MCF 10A (cell line): ENCODE measurements at regions not wholly inside any gene's neighbourhood (a gene's known extent, or its start where the extent isn't known, plus 50 kb on each side); places are given as distances from the start of the nearest gene placed in this dataset.

Experiments
- BruUV-seq: library from RNA; stranded (reverse); fragments of 400-500 nt; replicated peaks from 2 replicates; lab custom pipeline; 2021; lab: Mats Ljungman, UMichigan
- CTCF ChIA-PET: fragments of 300-600 bp; sonication (Branson Sonifier 250); formaldehyde crosslinking; extraction: SDS; loops from one replicate; lab custom pipeline; 2021; ENCODE audit warnings: antibody characterized with exemption, inconsistent platforms; lab: Yijun Ruan, JAX
- POLR2A ChIA-PET: fragments of 300-600, 350-650 bp; sonication (Branson Sonifier 250); formaldehyde crosslinking; extraction: SDS; loops from one replicate; lab custom pipeline; 2020; ENCODE audit warnings: antibody characterized with exemption, inconsistent platforms; lab: Yijun Ruan, JAX
- DNase-seq: peaks from one replicate; pipeline ENCODE4 v3.0.0-alpha.2; 2018; ENCODE audit not compliant: unreplicated experiment
- H3K27ac Mint-ChIP-seq: one replicate; pipeline ENCODE4 v1.8.0; 2022; ENCODE audit warnings: mild to moderate bottlenecking, low read depth, mixed read lengths; ENCODE audit not compliant: unreplicated experiment
- H3K27me3 Mint-ChIP-seq: one replicate; pipeline ENCODE4 v1.8.0; 2022; ENCODE audit warnings: mixed read lengths; ENCODE audit not compliant: insufficient read depth, unreplicated experiment
- H3K36me3 Mint-ChIP-seq: one replicate; pipeline ENCODE4 v1.8.0; 2022; ENCODE audit warnings: mild to moderate bottlenecking, moderate library complexity, mixed read lengths; ENCODE audit not compliant: insufficient read depth, unreplicated experiment
- H3K4me1 Mint-ChIP-seq: one replicate; pipeline ENCODE4 v1.8.0; 2022; ENCODE audit warnings: mixed read lengths; ENCODE audit not compliant: insufficient read depth, unreplicated experiment
- H3K4me3 Mint-ChIP-seq: one replicate; pipeline ENCODE4 v1.8.0; 2022; ENCODE audit warnings: mild to moderate bottlenecking, moderate library complexity, mixed read lengths; ENCODE audit not compliant: unreplicated experiment
- H3K9me3 Mint-ChIP-seq: one replicate; pipeline ENCODE4 v1.8.0; 2022; ENCODE audit warnings: mixed read lengths; ENCODE audit not compliant: unreplicated experiment
- intact Hi-C: fragments of 100-400 bp; cut with micrococcal nuclease; formaldehyde crosslinking; loops from 2 replicates; pipeline ENCODE4 v1.14.1; 2022
- TF ChIP-seq, protein P1 (sequence below): fragments of 200-600 bp; IDR thresholded peaks from one replicate; pipeline ENCODE4 v1.8.0; 2022; ENCODE audit warnings: antibody characterized with exemption, mild to moderate bottlenecking; ENCODE audit not compliant: unreplicated experiment

DNA sequence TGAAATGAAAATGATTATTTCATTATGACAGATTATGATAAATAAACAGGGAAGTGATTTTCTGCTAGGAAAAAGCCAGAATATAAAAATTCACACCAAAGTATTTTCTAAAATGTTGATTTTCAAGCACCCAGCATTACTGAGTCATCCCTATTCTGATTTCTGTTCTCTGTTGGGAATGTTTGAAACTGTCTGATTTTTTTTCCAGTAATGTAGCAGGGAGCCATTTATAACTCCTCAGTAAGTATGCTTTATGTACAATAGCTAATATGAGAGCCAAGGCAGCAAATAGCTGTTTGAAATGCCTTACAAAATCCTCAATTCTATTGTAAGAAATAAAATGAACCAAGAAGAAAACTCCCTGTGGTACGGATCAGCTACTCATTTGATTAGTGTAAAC lies 471.7 kb upstream of the TYRP1 start:
- CTCF ChIA-PET, result no interaction called here
- TF ChIP-seq, protein P1, sequence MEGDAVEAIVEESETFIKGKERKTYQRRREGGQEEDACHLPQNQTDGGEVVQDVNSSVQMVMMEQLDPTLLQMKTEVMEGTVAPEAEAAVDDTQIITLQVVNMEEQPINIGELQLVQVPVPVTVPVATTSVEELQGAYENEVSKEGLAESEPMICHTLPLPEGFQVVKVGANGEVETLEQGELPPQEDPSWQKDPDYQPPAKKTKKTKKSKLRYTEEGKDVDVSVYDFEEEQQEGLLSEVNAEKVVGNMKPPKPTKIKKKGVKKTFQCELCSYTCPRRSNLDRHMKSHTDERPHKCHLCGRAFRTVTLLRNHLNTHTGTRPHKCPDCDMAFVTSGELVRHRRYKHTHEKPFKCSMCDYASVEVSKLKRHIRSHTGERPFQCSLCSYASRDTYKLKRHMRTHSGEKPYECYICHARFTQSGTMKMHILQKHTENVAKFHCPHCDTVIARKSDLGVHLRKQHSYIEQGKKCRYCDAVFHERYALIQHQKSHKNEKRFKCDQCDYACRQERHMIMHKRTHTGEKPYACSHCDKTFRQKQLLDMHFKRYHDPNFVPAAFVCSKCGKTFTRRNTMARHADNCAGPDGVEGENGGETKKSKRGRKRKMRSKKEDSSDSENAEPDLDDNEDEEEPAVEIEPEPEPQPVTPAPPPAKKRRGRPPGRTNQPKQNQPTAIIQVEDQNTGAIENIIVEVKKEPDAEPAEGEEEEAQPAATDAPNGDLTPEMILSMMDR, result no peak
- Mint-ChIP-seq H3K36me3 (no peaks in the 10 kb centered on the region), H3K27ac (no peak overlapping the region), H3K4me3 (no peak overlapping the region), H3K9me3 (no peaks in the 10 kb centered on the region), H3K4me1 (no peaks in the 10 kb centered on the region), H3K27me3 (no peaks in the 10 kb centered on the region)
- no peak for DNase-seq
- BruUV-seq, result no TSS peak
- POLR2A ChIA-PET, result no interaction called here
- intact Hi-C loops, result no loop called here

DNA sequence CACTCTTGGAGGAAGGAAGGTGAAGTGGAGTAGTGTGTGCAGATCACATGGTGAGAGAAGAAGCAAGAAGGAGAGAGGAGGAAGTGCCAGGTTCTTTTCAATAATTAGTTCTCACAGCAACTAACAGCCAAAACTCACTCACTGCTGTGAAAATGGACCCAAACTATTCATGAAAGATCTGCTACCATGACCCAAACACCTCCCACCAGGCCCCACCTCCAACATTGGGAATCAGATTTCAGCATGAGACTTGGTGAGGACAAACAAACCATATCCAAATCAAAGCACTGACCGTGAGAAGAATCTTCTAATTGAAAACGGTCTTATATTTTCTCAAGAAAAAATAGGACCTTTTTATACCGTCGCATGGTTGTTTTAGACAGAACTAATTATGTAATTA lies 468.7 kb upstream of the TYRP1 start:
- H3K4me1 Mint-ChIP-seq, result no peaks in the 10 kb centered on the region
- ChIA-PET CTCF (no interaction called here), POLR2A (no interaction called here)

DNA sequence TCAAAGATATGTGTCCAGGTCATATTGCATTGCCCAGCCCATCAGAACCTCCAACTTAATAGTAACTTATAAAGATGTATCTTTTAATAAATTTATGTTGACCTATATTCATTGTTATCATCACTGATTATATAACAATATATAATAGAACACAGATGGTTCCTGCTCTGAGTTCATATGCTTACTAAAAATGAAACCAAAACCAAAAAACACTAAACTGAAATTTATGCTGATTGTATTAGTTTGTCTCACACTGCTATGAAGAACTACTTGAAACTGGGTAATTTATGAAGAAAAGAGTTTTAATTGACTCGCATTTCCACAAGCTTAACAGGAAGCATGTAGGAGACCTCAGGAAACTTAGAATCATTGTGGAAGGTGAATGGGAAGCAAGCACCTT lies 462.5 kb upstream of the TYRP1 start:
- no peaks in the 10 kb centered on the region for H3K4me1 Mint-ChIP-seq
- BruUV-seq, result no TSS peak

More for the DNA sequence above, 468.7 kb upstream of the TYRP1 start:
- Mint-ChIP-seq H3K36me3 (no peaks in the 10 kb centered on the region), H3K9me3 (no peaks in the 10 kb centered on the region), H3K4me3 (no peak overlapping the region), H3K27me3 (no peaks in the 10 kb centered on the region), H3K27ac (no peak overlapping the region)
- intact Hi-C loops, result no loop called here
- no TSS peak for BruUV-seq
- no peak for DNase-seq
- TF ChIP-seq, protein P1, result no peak

DNA sequence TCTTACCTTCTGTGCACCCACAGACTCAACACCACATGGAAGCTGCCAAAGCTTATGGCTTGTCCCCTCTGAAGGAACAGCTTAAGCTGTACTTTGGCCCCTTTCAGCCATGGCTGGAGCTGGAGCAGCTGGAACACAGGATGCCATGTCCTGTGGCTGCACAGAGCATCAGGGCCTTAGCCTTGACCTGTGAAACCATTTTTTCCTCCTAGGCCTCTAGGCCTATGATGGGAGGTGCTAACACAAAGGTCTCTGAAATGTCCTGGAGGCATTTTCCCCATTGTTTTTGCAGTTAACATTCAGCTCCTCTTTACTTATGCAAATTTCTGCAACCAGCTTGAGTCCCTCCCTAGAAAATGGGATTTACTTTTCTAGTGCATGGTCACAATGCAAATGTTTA lies 461.4 kb upstream of the TYRP1 start:
- no peak for DNase-seq
- no peak overlapping the region for H3K27ac Mint-ChIP-seq
- no peaks in the 10 kb centered on the region for H3K36me3 Mint-ChIP-seq
- H3K9me3 Mint-ChIP-seq, result peaks cover 9% of the 10 kb centered on the region
- intact Hi-C loops, result no loop called here
- no peaks in the 10 kb centered on the region for H3K4me1 Mint-ChIP-seq
- BruUV-seq, result no TSS peak
- no peaks in the 10 kb centered on the region for H3K27me3 Mint-ChIP-seq
- no peak overlapping the region for H3K4me3 Mint-ChIP-seq
- POLR2A ChIA-PET, result interaction anchor here (0.6 kb wide), 1 partner anchor 8 kb away, joined by 3 read pairs; no protein-coding TSS in a partner anchor
- TF ChIP-seq, protein P1, result no peak
- CTCF ChIA-PET, result interaction anchor here (0.5 to 0.6 kb wide), 2 partner anchors 101 to 994 kb away, joined by 3 read pairs; no protein-coding TSS in a partner anchor

More for the DNA sequence above, 462.5 kb upstream of the TYRP1 start:
- no peaks in the 10 kb centered on the region for H3K27me3 Mint-ChIP-seq
- TF ChIP-seq, protein P1, result no peak
- CTCF ChIA-PET, result no interaction called here
- no peak for DNase-seq
- H3K9me3 Mint-ChIP-seq, result peaks cover 9% of the 10 kb centered on the region
- H3K36me3 Mint-ChIP-seq, result no peaks in the 10 kb centered on the region
- no peak overlapping the region for H3K27ac Mint-ChIP-seq
- H3K4me3 Mint-ChIP-seq, result peak overlapping the region; percentile 36
- intact Hi-C loops, result no loop called here
- POLR2A ChIA-PET, result no interaction called here
